Duodenal mucosa (tissue), 2 donors: ENCODE measurements at regions not wholly inside any gene's neighbourhood (a gene's known extent, or its start where the extent isn't known, plus 50 kb on each side); places are given as distances from the start of the nearest gene placed in this dataset.
"Not testable (repeated sequence)": the region's sequence is repeated elsewhere in the genome, so short reads cannot be mapped to it uniquely, and the experiment has no call there.

ENCODE experiments used
- H3K27ac ChIP-seq: one replicate; pipeline ENCODE4 v1.7.0; 2013; ENCODE audit warnings: low read depth, low read length
- H3K27me3 ChIP-seq, 2 donors: one replicate each; pipeline ENCODE4 v1.7.0; 2013; ENCODE audit warnings: low read length in 2 of 2, control low read depth in 1 of 2; ENCODE audit not compliant: insufficient read depth in 2 of 2, control insufficient read depth in 1 of 2
- H3K36me3 ChIP-seq, 2 donors: one replicate each; pipeline ENCODE4 v1.7.0; 2013; ENCODE audit warnings: low read length in 2 of 2, control low read depth in 1 of 2; ENCODE audit not compliant: insufficient read depth in 2 of 2, control insufficient read depth in 1 of 2
- H3K4me1 ChIP-seq, 2 donors: one replicate each; pipeline ENCODE4 v1.7.0; 2013; ENCODE audit warnings: low read length in 2 of 2, control low read depth in 1 of 2; ENCODE audit not compliant: insufficient read depth in 2 of 2, control insufficient read depth in 1 of 2
- H3K4me3 ChIP-seq, 2 donors: one replicate each; pipeline ENCODE4 v1.7.0; 2013; ENCODE audit warnings: low read length in 2 of 2, low read depth in 1 of 2
- H3K9ac ChIP-seq, 2 donors: one replicate each; pipeline ENCODE4 v1.7.0; 2013; ENCODE audit warnings: low read length in 2 of 2, low read depth in 1 of 2
- H3K9me3 ChIP-seq, 2 donors: one replicate each; pipeline ENCODE4 v1.7.0; 2013; ENCODE audit warnings: low read length in 2 of 2, control low read depth in 1 of 2; ENCODE audit not compliant: control insufficient read depth in 1 of 2

GRCh38 chr6:49328051-49328744 lies 134.9 kb downstream of the MMUT start:
- no peaks in the 10 kb centered on the region for H3K9me3 ChIP-seq
- no peak overlapping the region for H3K4me3 ChIP-seq
- no peaks in the 10 kb centered on the region for H3K27me3 ChIP-seq
- H3K9ac ChIP-seq = no peak overlapping the region
- H3K27ac ChIP-seq = no peak overlapping the region
- no peaks in the 10 kb centered on the region for H3K36me3 ChIP-seq
- H3K4me1 ChIP-seq = no peaks in the 10 kb centered on the region

- no peak overlapping the region for H3K9ac ChIP-seq
- no peaks in the 10 kb centered on the region for H3K4me1 ChIP-seq
- H3K27me3 ChIP-seq = no peaks in the 10 kb centered on the region
- H3K36me3 ChIP-seq = no peaks in the 10 kb centered on the region
- no peaks in the 10 kb centered on the region for H3K9me3 ChIP-seq
- H3K27ac ChIP-seq = no peak overlapping the region
- H3K4me3 ChIP-seq = no peak overlapping the region
Observed at GRCh38 chr6:49327571-49327970, 135.5 kb downstream of the MMUT start.

- Histone ChIP-seq H3K9ac (no peak overlapping the region), H3K4me1 (no peaks in the 10 kb centered on the region), H3K27me3 (no peaks in the 10 kb centered on the region), H3K36me3 (no peaks in the 10 kb centered on the region), H3K9me3 (no peaks in the 10 kb centered on the region), H3K27ac (no peak overlapping the region), H3K4me3 (no peak overlapping the region)
Observed at GRCh38 chr6:49327005-49327404, 136.0 kb downstream of the MMUT start.

GRCh38 chr6:49326347-49326746 lies 136.7 kb downstream of the MMUT start:
- H3K27me3 ChIP-seq = no peaks in the 10 kb centered on the region
- no peak overlapping the region for H3K4me3 ChIP-seq
- no peak overlapping the region for H3K27ac ChIP-seq
- H3K9ac ChIP-seq = no peak overlapping the region
- H3K36me3 ChIP-seq = no peaks in the 10 kb centered on the region
- H3K4me1 ChIP-seq = no peaks in the 10 kb centered on the region
- H3K9me3 ChIP-seq = no peaks in the 10 kb centered on the region

- Histone ChIP-seq H3K4me1 (no peaks in the 10 kb centered on the region), H3K27ac (no peak overlapping the region), H3K36me3 (no peaks in the 10 kb centered on the region), H3K9ac (no peak overlapping the region), H3K27me3 (no peaks in the 10 kb centered on the region), H3K4me3 (no peak overlapping the region), H3K9me3 (no peaks in the 10 kb centered on the region)
Observed at GRCh38 chr6:49325891-49326290, 137.2 kb downstream of the MMUT start.

- Histone ChIP-seq H3K4me1 (no peaks in the 10 kb centered on the region), H3K27me3 (no peaks in the 10 kb centered on the region), H3K36me3 (no peaks in the 10 kb centered on the region), H3K4me3 (no peak overlapping the region), H3K9ac (no peak overlapping the region), H3K27ac (no peak overlapping the region), H3K9me3 (no peaks in the 10 kb centered on the region)
Observed at GRCh38 chr6:49322861-49323260, 140.2 kb downstream of the MMUT start.

GRCh38 chr6:49321561-49322072 lies 141.4 kb downstream of the MMUT start:
- H3K4me1 ChIP-seq = no peaks in the 10 kb centered on the region
- H3K9me3 ChIP-seq = peaks cover 0 to 3% of the 10 kb centered on the region in 2 donors
- H3K4me3 ChIP-seq = no peak overlapping the region
- no peaks in the 10 kb centered on the region for H3K27me3 ChIP-seq
- no peaks in the 10 kb centered on the region for H3K36me3 ChIP-seq
- H3K9ac ChIP-seq = no peak overlapping the region
- H3K27ac ChIP-seq = no peak overlapping the region

- Histone ChIP-seq H3K9ac (no peak overlapping the region), H3K36me3 (no peaks in the 10 kb centered on the region), H3K27ac (no peak overlapping the region), H3K27me3 (no peaks in the 10 kb centered on the region), H3K4me3 (no peak overlapping the region), H3K4me1 (no peaks in the 10 kb centered on the region), H3K9me3 (no peaks in the 10 kb centered on the region)
Observed at GRCh38 chr6:49305010-49305409, 158.0 kb downstream of the MMUT start.

GRCh38 chr6:49304393-49304792 lies 158.7 kb downstream of the MMUT start:
- H3K9ac ChIP-seq, H3K9me3 ChIP-seq, H3K27me3 ChIP-seq, H3K27ac ChIP-seq, H3K4me3 ChIP-seq, H3K4me1 ChIP-seq, H3K36me3 ChIP-seq: not testable (repeated sequence)

GRCh38 chr6:49300911-49301310 lies 162.1 kb downstream of the MMUT start:
- Histone ChIP-seq H3K36me3 (no peaks in the 10 kb centered on the region), H3K4me1 (no peaks in the 10 kb centered on the region), H3K27ac (no peak overlapping the region), H3K9me3 (no peaks in the 10 kb centered on the region), H3K27me3 (no peaks in the 10 kb centered on the region), H3K4me3 (no peak overlapping the region), H3K9ac (no peak overlapping the region)
